ENCODE measurements at regions not wholly inside any gene's neighbourhood (a gene's known extent, or its start where the extent isn't known, plus 50 kb on each side); places are given as distances from the start of the nearest gene placed in this dataset.

GRCh38 chr11:91795139-91795887 is 429.3 kb upstream of the FAT3 start:
- H3K27ac Mint-ChIP-seq, result no peak overlapping the region
- Histone ChIP-seq H3K4me3 (ENCODE audit: control insufficient read depth in 1 of 2, extremely low read depth in 1 of 2, low read length in 1 of 2) (no peak overlapping the region), H3K27me3 (replicated peaks in 1 of 2; ENCODE audit: control insufficient read depth in 2 of 2, extremely low read depth in 1 of 2, insufficient read depth in 2 of 2, low read length in 1 of 2) (no peaks in the 10 kb centered on the region), H3K27ac (ENCODE audit: low read length) (no peak overlapping the region), H3K4me1 (ENCODE audit: control insufficient read depth in 1 of 2, extremely low read depth in 1 of 2, insufficient read depth in 2 of 2, low read length in 2 of 2) (no peaks in the 10 kb centered on the region), H3K36me3 (ENCODE audit: control insufficient read depth in 2 of 2, extremely low read depth in 1 of 2, insufficient read depth in 1 of 2, low read length in 1 of 2) (no peaks in the 10 kb centered on the region), H3K9me3 (no peaks in the 10 kb centered on the region)
- ChIA-PET CTCF (no interaction called here), POLR2A (no interaction called here)
- H3K4me3 Mint-ChIP-seq, result no peak overlapping the region
- WGBS (ENCODE audit: insufficient coverage), result no CpG with 5 or more reads among the region's 2 CpGs
- no peaks in the 10 kb centered on the region for H3K4me1 Mint-ChIP-seq
- no peaks in the 10 kb centered on the region for H3K27me3 Mint-ChIP-seq
- no peaks in the 10 kb centered on the region for H3K36me3 Mint-ChIP-seq
- ATAC-seq (replicated peaks in 1 of 4) (no peak), DNase-seq (no peak)
- H3K9me3 Mint-ChIP-seq, result peaks cover 7 to 11% (median 9%) of the 10 kb centered on the region in 3 donors

GRCh38 chr11:91794146-91794545 is 430.5 kb upstream of the FAT3 start:
- Histone ChIP-seq H3K27me3 (replicated peaks in 1 of 2; ENCODE audit: control insufficient read depth in 2 of 2, extremely low read depth in 1 of 2, insufficient read depth in 2 of 2, low read length in 1 of 2) (no peaks in the 10 kb centered on the region), H3K4me1 (ENCODE audit: control insufficient read depth in 1 of 2, extremely low read depth in 1 of 2, insufficient read depth in 2 of 2, low read length in 2 of 2) (no peaks in the 10 kb centered on the region), H3K4me3 (ENCODE audit: control insufficient read depth in 1 of 2, extremely low read depth in 1 of 2, low read length in 1 of 2) (no peak overlapping the region), H3K36me3 (ENCODE audit: control insufficient read depth in 2 of 2, extremely low read depth in 1 of 2, insufficient read depth in 1 of 2, low read length in 1 of 2) (no peaks in the 10 kb centered on the region), H3K27ac (ENCODE audit: low read length) (no peak overlapping the region), H3K9me3 (no peaks in the 10 kb centered on the region)
- peaks cover 5 to 8% (median 7%) of the 10 kb centered on the region in 3 donors for H3K9me3 Mint-ChIP-seq
- ATAC-seq (replicated peaks in 1 of 4) (no peak), DNase-seq (no peak)
- H3K27me3 Mint-ChIP-seq, result no peaks in the 10 kb centered on the region
- H3K4me3 Mint-ChIP-seq, result no peak overlapping the region
- no peaks in the 10 kb centered on the region for H3K4me1 Mint-ChIP-seq
- ChIA-PET POLR2A (no interaction called here), CTCF (no interaction called here)
- no CpG with 5 or more reads among the region's 3 CpGs for WGBS (ENCODE audit: insufficient coverage)
- H3K27ac Mint-ChIP-seq, result no peak overlapping the region
- no peaks in the 10 kb centered on the region for H3K36me3 Mint-ChIP-seq

- H3K4me1 Mint-ChIP-seq, result no peaks in the 10 kb centered on the region
- DNase-seq (no peak), ATAC-seq (replicated peaks in 1 of 4) (no peak)
- Histone ChIP-seq H3K27me3 (replicated peaks in 1 of 2; ENCODE audit: control insufficient read depth in 2 of 2, extremely low read depth in 1 of 2, insufficient read depth in 2 of 2, low read length in 1 of 2) (no peaks in the 10 kb centered on the region), H3K9me3 (no peaks in the 10 kb centered on the region), H3K27ac (ENCODE audit: low read length) (no peak overlapping the region), H3K36me3 (ENCODE audit: control insufficient read depth in 2 of 2, extremely low read depth in 1 of 2, insufficient read depth in 1 of 2, low read length in 1 of 2) (no peaks in the 10 kb centered on the region), H3K4me3 (ENCODE audit: control insufficient read depth in 1 of 2, extremely low read depth in 1 of 2, low read length in 1 of 2) (no peak overlapping the region), H3K4me1 (ENCODE audit: control insufficient read depth in 1 of 2, extremely low read depth in 1 of 2, insufficient read depth in 2 of 2, low read length in 2 of 2) (no peaks in the 10 kb centered on the region)
- POLR2A ChIA-PET, result no interaction called here
- H3K27ac Mint-ChIP-seq, result no peak overlapping the region
- H3K9me3 Mint-ChIP-seq, result peaks cover 2 to 7% (median 6%) of the 10 kb centered on the region in 3 donors
- no peaks in the 10 kb centered on the region for H3K27me3 Mint-ChIP-seq
- H3K4me3 Mint-ChIP-seq, result no peak overlapping the region
- WGBS (ENCODE audit: insufficient coverage), result 100% methylated on average over 1 of the region's 4 CpGs
- no peaks in the 10 kb centered on the region for H3K36me3 Mint-ChIP-seq
- CTCF ChIA-PET, result no interaction called here
Measured at GRCh38 chr11:91792779-91793262, 431.8 kb upstream of the FAT3 start.

- ChIA-PET POLR2A (no interaction called here), CTCF (no interaction called here)
- no peaks in the 10 kb centered on the region for H3K36me3 Mint-ChIP-seq
- Histone ChIP-seq H3K27ac (ENCODE audit: low read length) (no peak overlapping the region), H3K9me3 (no peaks in the 10 kb centered on the region), H3K36me3 (ENCODE audit: control insufficient read depth in 2 of 2, extremely low read depth in 1 of 2, insufficient read depth in 1 of 2, low read length in 1 of 2) (no peaks in the 10 kb centered on the region), H3K27me3 (replicated peaks in 1 of 2; ENCODE audit: control insufficient read depth in 2 of 2, extremely low read depth in 1 of 2, insufficient read depth in 2 of 2, low read length in 1 of 2) (no peaks in the 10 kb centered on the region), H3K4me1 (ENCODE audit: control insufficient read depth in 1 of 2, extremely low read depth in 1 of 2, insufficient read depth in 2 of 2, low read length in 2 of 2) (no peaks in the 10 kb centered on the region), H3K4me3 (ENCODE audit: control insufficient read depth in 1 of 2, extremely low read depth in 1 of 2, low read length in 1 of 2) (no peak overlapping the region)
- no peak overlapping the region for H3K4me3 Mint-ChIP-seq
- ATAC-seq (replicated peaks in 1 of 4) (no peak), DNase-seq (no peak)
- H3K4me1 Mint-ChIP-seq, result no peaks in the 10 kb centered on the region
- H3K27ac Mint-ChIP-seq, result no peak overlapping the region
- H3K27me3 Mint-ChIP-seq, result no peaks in the 10 kb centered on the region
- peaks cover 4 to 6% (median 5%) of the 10 kb centered on the region in 3 donors for H3K9me3 Mint-ChIP-seq
- WGBS (ENCODE audit: insufficient coverage), result no CpG with 5 or more reads among the region's 3 CpGs
Measured at GRCh38 chr11:91791171-91791468, 433.5 kb upstream of the FAT3 start.

- ATAC-seq (replicated peaks in 1 of 4) (no peak), DNase-seq (no peak)
- H3K9me3 Mint-ChIP-seq, result peaks cover 4 to 6% (median 5%) of the 10 kb centered on the region in 3 donors
Measured at GRCh38 chr11:91790346-91791170, 434.1 kb upstream of the FAT3 start.

GRCh38 chr11:91788764-91789163 is 435.9 kb upstream of the FAT3 start:
- H3K4me3 Mint-ChIP-seq, result no peak overlapping the region
- DNase-seq (no peak), ATAC-seq (replicated peaks in 1 of 4) (no peak)
- H3K27ac ChIP-seq (ENCODE audit: low read length), result no peak overlapping the region
- no peak overlapping the region for H3K4me3 ChIP-seq (ENCODE audit: control insufficient read depth in 1 of 2, extremely low read depth in 1 of 2, low read length in 1 of 2)
- no peaks in the 10 kb centered on the region for H3K36me3 Mint-ChIP-seq
- WGBS (ENCODE audit: insufficient coverage), result no CpG with 5 or more reads among the region's 1 CpG
- H3K4me1 ChIP-seq (ENCODE audit: control insufficient read depth in 1 of 2, extremely low read depth in 1 of 2, insufficient read depth in 2 of 2, low read length in 2 of 2), result no peaks in the 10 kb centered on the region
- H3K9me3 Mint-ChIP-seq, result peaks cover 4 to 8% (median 6%) of the 10 kb centered on the region in 3 donors
- no peaks in the 10 kb centered on the region for H3K27me3 ChIP-seq (replicated peaks in 1 of 2; ENCODE audit: control insufficient read depth in 2 of 2, extremely low read depth in 1 of 2, insufficient read depth in 2 of 2, low read length in 1 of 2)
- H3K9me3 ChIP-seq, result no peaks in the 10 kb centered on the region
- no peaks in the 10 kb centered on the region for H3K36me3 ChIP-seq (ENCODE audit: control insufficient read depth in 2 of 2, extremely low read depth in 1 of 2, insufficient read depth in 1 of 2, low read length in 1 of 2)
- no peaks in the 10 kb centered on the region for H3K4me1 Mint-ChIP-seq
- ChIA-PET CTCF (no interaction called here), POLR2A (no interaction called here)
- no peaks in the 10 kb centered on the region for H3K27me3 Mint-ChIP-seq
- H3K27ac Mint-ChIP-seq, result no peak overlapping the region

More at GRCh38 chr11:91790346-91791170, 434.1 kb upstream of the FAT3 start:
- POLR2A ChIA-PET, result no interaction called here
- Mint-ChIP-seq H3K4me1 (no peaks in the 10 kb centered on the region), H3K27me3 (no peaks in the 10 kb centered on the region), H3K36me3 (no peaks in the 10 kb centered on the region), H3K4me3 (no peak overlapping the region), H3K27ac (no peak overlapping the region)
- Histone ChIP-seq H3K27ac (ENCODE audit: low read length) (no peak overlapping the region), H3K4me3 (ENCODE audit: control insufficient read depth in 1 of 2, extremely low read depth in 1 of 2, low read length in 1 of 2) (no peak overlapping the region), H3K36me3 (ENCODE audit: control insufficient read depth in 2 of 2, extremely low read depth in 1 of 2, insufficient read depth in 1 of 2, low read length in 1 of 2) (no peaks in the 10 kb centered on the region), H3K27me3 (replicated peaks in 1 of 2; ENCODE audit: control insufficient read depth in 2 of 2, extremely low read depth in 1 of 2, insufficient read depth in 2 of 2, low read length in 1 of 2) (no peaks in the 10 kb centered on the region), H3K9me3 (no peaks in the 10 kb centered on the region), H3K4me1 (ENCODE audit: control insufficient read depth in 1 of 2, extremely low read depth in 1 of 2, insufficient read depth in 2 of 2, low read length in 2 of 2) (no peaks in the 10 kb centered on the region)
- CTCF ChIA-PET, result no interaction called here
- WGBS (ENCODE audit: insufficient coverage), result 75% methylated on average over 2 of the region's 6 CpGs
